ENCODE measurements at regions not wholly inside any gene's neighbourhood (a gene's known extent, or its start where the extent isn't known, plus 50 kb on each side); places are given as distances from the start of the nearest gene placed in this dataset.
"Not testable (repeated sequence)": the region's sequence is repeated elsewhere in the genome, so short reads cannot be mapped to it uniquely, and the experiment has no call there.

DNA sequence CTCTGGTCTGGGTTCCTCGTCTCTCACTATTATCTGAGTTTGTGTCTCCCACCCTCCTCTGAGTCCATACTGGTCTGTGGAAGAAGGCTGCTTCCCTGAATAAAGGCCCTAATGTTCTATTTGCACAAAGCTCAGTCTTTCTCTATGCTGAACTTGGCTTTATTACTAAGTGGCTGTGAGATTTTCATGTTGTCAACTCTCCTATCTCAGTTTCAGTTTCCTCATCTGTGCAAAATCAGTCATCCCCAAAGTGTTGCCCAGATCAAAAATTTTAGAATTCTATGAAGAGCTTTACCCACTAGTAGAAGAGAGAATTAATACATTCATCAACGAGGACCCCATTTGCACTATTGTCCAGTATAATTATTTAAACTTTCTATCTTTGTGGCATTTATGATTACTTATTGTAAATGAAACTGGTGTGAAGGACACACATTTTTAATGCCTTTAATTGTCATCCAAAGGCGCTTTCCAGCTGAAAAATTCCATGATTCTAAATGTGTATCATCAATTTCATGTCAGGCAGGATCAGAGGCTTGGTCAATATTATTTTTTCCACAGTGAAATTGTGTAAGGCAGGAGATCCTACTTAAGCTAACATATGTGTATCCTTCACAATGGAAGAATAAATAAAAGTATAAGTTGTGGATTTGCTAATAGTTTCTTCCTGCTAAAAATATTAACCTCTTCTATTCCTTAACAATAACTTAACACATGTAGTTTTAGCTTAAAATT, 79.1 kb upstream of the EEA1 start:
- Mint-ChIP-seq H3K4me1 (peaks cover 28% of the 10 kb centered on the region), H3K27me3 (ENCODE audit: low read depth) (no peaks in the 10 kb centered on the region), H3K9me3 (no peaks in the 10 kb centered on the region), H3K4me3 (no peak overlapping the region), H3K36me3 (ENCODE audit: low read depth) (no peaks in the 10 kb centered on the region), H3K27ac (ENCODE audit: unreplicated experiment) (no peak overlapping the region)
- TF ChIP-seq, protein P1, sequence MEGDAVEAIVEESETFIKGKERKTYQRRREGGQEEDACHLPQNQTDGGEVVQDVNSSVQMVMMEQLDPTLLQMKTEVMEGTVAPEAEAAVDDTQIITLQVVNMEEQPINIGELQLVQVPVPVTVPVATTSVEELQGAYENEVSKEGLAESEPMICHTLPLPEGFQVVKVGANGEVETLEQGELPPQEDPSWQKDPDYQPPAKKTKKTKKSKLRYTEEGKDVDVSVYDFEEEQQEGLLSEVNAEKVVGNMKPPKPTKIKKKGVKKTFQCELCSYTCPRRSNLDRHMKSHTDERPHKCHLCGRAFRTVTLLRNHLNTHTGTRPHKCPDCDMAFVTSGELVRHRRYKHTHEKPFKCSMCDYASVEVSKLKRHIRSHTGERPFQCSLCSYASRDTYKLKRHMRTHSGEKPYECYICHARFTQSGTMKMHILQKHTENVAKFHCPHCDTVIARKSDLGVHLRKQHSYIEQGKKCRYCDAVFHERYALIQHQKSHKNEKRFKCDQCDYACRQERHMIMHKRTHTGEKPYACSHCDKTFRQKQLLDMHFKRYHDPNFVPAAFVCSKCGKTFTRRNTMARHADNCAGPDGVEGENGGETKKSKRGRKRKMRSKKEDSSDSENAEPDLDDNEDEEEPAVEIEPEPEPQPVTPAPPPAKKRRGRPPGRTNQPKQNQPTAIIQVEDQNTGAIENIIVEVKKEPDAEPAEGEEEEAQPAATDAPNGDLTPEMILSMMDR (conservative IDR thresholded peaks at IDR 0.05): no peak
- DNase-seq (ENCODE audit: low read depth, low spot score): no peak

GRCh38 chr12:93008880-93009279, 79.8 kb upstream of the EEA1 start:
- H3K4me3 Mint-ChIP-seq; H3K36me3 Mint-ChIP-seq (ENCODE audit: low read depth); H3K27me3 Mint-ChIP-seq (ENCODE audit: low read depth); DNase-seq (ENCODE audit: low read depth, low spot score); H3K9me3 Mint-ChIP-seq; H3K27ac Mint-ChIP-seq (ENCODE audit: unreplicated experiment): not testable (repeated sequence)
- H3K4me1 Mint-ChIP-seq: peaks cover 24% of the 10 kb centered on the region

GRCh38 chr12:93009533-93009932, 80.4 kb upstream of the EEA1 start:
- H3K27me3 Mint-ChIP-seq (ENCODE audit: low read depth): no peaks in the 10 kb centered on the region
- peaks cover 29% of the 10 kb centered on the region for H3K4me1 Mint-ChIP-seq
- no peak for DNase-seq (ENCODE audit: low read depth, low spot score)
- no peaks in the 10 kb centered on the region for H3K36me3 Mint-ChIP-seq (ENCODE audit: low read depth)
- H3K9me3 Mint-ChIP-seq: no peaks in the 10 kb centered on the region
- H3K4me3 Mint-ChIP-seq: no peak overlapping the region
- TF ChIP-seq, protein P1 (conservative IDR thresholded peaks at IDR 0.05): no peak
- no peak overlapping the region for H3K27ac Mint-ChIP-seq (ENCODE audit: unreplicated experiment)

- DNase-seq (ENCODE audit: low read depth, low spot score): no peak
- TF ChIP-seq, protein P1 (conservative IDR thresholded peaks at IDR 0.05): no peak
- no peak overlapping the region for H3K27ac Mint-ChIP-seq (ENCODE audit: unreplicated experiment)
- no peaks in the 10 kb centered on the region for H3K27me3 Mint-ChIP-seq (ENCODE audit: low read depth)
- H3K9me3 Mint-ChIP-seq: no peaks in the 10 kb centered on the region
- no peaks in the 10 kb centered on the region for H3K36me3 Mint-ChIP-seq (ENCODE audit: low read depth)
- H3K4me1 Mint-ChIP-seq: peaks cover 31% of the 10 kb centered on the region
- H3K4me3 Mint-ChIP-seq: no peak overlapping the region
These were observed 81.4 kb upstream of the EEA1 start for GRCh38 chr12:93010461-93010860.

DNA sequence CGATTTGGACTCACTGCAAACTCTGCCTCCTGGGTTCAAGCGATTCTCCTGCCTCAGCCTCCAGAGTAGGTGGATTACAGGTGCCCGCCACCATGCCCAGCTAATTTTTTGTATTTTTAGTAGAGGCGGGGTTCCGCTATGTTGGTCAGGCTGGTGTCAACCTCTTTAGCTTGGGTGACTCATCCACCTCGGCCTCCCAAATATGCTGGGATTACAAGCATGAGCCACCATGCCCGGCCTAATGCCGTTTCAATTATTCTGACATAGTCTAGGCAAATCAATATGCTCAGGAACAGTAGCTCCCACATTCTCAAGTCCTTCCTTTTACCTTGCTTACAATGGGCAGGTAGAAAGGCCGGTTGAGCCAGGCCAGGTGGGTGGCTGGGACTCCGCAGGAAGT, 82.0 kb upstream of the EEA1 start:
- H3K27me3 Mint-ChIP-seq (ENCODE audit: low read depth): no peaks in the 10 kb centered on the region
- no peaks in the 10 kb centered on the region for H3K9me3 Mint-ChIP-seq
- TF ChIP-seq, protein P1 (conservative IDR thresholded peaks at IDR 0.05): no peak
- H3K27ac Mint-ChIP-seq (ENCODE audit: unreplicated experiment): no peak overlapping the region
- no peak overlapping the region for H3K4me3 Mint-ChIP-seq
- H3K4me1 Mint-ChIP-seq: peaks cover 32% of the 10 kb centered on the region
- no peak for DNase-seq (ENCODE audit: low read depth, low spot score)
- no peaks in the 10 kb centered on the region for H3K36me3 Mint-ChIP-seq (ENCODE audit: low read depth)

DNA sequence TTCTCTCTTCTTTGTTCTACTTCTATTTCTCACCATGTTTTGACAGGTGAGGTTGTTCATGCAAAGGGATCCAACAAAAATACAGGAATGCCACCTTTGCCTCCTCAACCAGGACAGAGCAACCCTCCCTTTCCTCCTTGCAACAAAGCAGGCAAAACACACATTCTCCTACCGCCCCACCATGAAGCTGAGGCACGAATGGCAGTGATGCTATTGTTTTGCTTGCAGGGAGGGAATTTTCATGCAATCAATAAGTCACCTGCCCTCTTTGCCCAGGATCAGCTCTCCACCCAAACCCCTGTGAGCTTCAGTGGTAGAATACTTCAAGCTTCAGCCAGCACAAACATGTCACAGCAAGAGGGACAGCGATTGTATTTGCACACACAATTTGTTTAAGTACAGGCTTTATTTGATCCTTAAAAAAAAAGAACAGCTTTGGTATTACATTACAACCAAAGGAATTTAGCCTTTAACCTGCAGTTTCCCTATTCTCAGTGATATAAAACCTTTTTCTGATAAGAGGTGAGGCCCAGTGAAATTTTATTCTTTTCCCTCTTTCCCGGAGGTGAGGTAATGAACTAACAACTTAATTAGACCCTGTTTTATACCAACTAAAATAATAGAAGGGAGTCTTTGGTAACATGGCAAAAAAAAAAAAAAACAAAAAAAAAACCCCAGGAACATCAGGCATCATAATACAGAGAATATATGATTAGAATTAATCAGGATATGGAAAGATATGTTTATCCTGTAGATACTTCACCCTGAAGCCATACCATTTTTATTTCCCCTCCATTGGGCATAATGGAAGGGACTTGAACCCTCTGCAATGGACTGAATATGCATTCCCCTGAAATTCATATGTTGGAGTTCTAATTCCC, 87.0 kb upstream of the EEA1 start:
- TF ChIP-seq, protein P1 (conservative IDR thresholded peaks at IDR 0.05): no peak
- no peaks in the 10 kb centered on the region for H3K27me3 Mint-ChIP-seq (ENCODE audit: low read depth)
- no peaks in the 10 kb centered on the region for H3K36me3 Mint-ChIP-seq (ENCODE audit: low read depth)
- DNase-seq (ENCODE audit: low read depth, low spot score): no peak
- H3K4me3 Mint-ChIP-seq: no peak overlapping the region
- peak overlapping the region; percentile 84 for H3K27ac Mint-ChIP-seq (ENCODE audit: unreplicated experiment)
- no peaks in the 10 kb centered on the region for H3K9me3 Mint-ChIP-seq
- peaks cover 34% of the 10 kb centered on the region for H3K4me1 Mint-ChIP-seq
